ENCODE measurements at regions not wholly inside any gene's neighbourhood (a gene's known extent, or its start where the extent isn't known, plus 50 kb on each side); places are given as distances from the start of the nearest gene placed in this dataset.

DNA sequence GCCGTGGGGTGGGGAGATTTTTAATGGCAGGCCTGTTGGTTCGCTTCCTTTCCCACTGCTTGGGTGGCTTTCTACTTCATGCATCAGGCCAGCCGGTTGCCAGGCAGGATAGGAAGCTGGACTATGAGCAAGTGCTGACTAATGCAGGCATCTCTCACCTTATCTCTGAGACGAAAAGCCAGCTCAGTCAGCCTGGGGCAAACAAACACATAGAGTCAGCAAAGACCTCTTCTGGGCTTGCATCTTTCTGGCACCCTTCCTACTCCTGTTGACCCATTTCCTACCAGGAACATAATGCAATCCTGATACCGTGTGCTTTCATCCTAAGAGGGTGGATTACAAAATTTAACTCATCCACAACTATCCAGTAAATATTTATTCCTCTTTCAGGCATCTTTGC lies 416.6 kb upstream of the MEX3C start:
- peaks cover 1% of the 10 kb centered on the region for H3K27me3 Mint-ChIP-seq (ENCODE audit: unreplicated experiment)
- no peak overlapping the region for H3K27ac Mint-ChIP-seq (ENCODE audit: unreplicated experiment)
- no peak overlapping the region for H3K4me3 Mint-ChIP-seq (ENCODE audit: unreplicated experiment)
- DNase-seq (ENCODE audit: low spot score): no peak
- no peaks in the 10 kb centered on the region for H3K36me3 Mint-ChIP-seq (ENCODE audit: low read depth, unreplicated experiment)
- TF ChIP-seq, protein P1, sequence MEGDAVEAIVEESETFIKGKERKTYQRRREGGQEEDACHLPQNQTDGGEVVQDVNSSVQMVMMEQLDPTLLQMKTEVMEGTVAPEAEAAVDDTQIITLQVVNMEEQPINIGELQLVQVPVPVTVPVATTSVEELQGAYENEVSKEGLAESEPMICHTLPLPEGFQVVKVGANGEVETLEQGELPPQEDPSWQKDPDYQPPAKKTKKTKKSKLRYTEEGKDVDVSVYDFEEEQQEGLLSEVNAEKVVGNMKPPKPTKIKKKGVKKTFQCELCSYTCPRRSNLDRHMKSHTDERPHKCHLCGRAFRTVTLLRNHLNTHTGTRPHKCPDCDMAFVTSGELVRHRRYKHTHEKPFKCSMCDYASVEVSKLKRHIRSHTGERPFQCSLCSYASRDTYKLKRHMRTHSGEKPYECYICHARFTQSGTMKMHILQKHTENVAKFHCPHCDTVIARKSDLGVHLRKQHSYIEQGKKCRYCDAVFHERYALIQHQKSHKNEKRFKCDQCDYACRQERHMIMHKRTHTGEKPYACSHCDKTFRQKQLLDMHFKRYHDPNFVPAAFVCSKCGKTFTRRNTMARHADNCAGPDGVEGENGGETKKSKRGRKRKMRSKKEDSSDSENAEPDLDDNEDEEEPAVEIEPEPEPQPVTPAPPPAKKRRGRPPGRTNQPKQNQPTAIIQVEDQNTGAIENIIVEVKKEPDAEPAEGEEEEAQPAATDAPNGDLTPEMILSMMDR (IDR thresholded peaks at IDR 0.05; ENCODE audit: unreplicated experiment): no peak
- H3K9me3 Mint-ChIP-seq (ENCODE audit: unreplicated experiment): no peaks in the 10 kb centered on the region
- no peaks in the 10 kb centered on the region for H3K4me1 Mint-ChIP-seq (ENCODE audit: unreplicated experiment)

DNA sequence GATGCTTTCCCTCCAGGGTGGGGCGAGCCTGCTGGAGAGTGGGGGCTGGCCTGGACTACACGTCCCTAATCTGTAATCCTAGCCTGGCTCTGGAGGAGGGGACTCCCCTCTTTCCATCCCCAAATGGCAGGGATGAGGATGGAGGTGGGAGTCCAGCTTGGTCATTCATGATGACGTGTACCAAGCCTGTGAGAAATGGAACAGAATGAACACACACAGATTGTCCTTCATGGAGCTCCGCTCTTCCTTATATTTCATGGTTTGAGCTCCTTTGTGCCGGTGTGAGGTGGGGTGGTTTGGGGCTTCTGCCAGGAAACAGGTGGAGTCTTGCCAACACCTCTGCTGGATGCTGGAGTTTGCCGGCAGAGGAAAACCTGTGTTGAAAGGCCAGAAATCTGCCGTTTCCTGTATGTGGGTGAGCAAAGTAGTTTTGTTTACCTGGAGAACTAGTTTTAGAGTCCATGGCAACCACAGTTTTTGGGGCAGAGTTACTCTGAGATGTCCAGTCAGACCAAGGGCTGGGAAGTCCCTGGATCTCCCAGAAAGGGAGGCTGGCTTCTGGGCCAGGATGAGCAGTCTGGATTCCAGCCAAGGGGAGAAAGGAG lies 417.6 kb upstream of the MEX3C start:
- Mint-ChIP-seq H3K27me3 (ENCODE audit: unreplicated experiment) (peaks cover 5% of the 10 kb centered on the region), H3K36me3 (ENCODE audit: low read depth, unreplicated experiment) (no peaks in the 10 kb centered on the region), H3K4me1 (ENCODE audit: unreplicated experiment) (no peaks in the 10 kb centered on the region), H3K9me3 (ENCODE audit: unreplicated experiment) (no peaks in the 10 kb centered on the region), H3K27ac (ENCODE audit: unreplicated experiment) (no peak overlapping the region), H3K4me3 (ENCODE audit: unreplicated experiment) (no peak overlapping the region)
- DNase-seq (ENCODE audit: low spot score): no peak
- TF ChIP-seq, protein P1 (IDR thresholded peaks at IDR 0.05; ENCODE audit: unreplicated experiment): no peak

DNA sequence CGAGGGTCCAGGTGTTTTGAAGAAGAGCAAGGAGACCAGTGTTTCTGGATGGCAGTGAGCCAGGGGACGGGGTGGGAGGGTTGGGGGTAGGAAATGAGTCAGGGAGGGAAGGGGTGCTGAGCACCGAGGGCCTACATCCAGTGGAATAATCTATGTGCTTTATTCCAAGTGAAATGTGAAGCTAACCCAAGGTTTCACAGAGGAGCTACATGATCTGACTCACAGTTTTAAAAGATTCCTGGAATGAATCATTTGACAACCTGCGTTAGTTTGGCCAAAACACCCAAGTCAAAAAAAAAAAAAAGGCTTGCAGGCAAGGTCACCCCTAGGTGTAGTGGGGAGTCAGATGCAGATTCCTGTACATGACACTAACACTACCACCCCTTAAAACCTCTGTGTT lies 419.7 kb upstream of the MEX3C start:
- H3K9me3 Mint-ChIP-seq (ENCODE audit: unreplicated experiment): no peaks in the 10 kb centered on the region
- peaks cover 7% of the 10 kb centered on the region for H3K4me1 Mint-ChIP-seq (ENCODE audit: unreplicated experiment)
- TF ChIP-seq, protein P1 (IDR thresholded peaks at IDR 0.05; ENCODE audit: unreplicated experiment): no peak
- H3K27me3 Mint-ChIP-seq (ENCODE audit: unreplicated experiment): peaks cover 5% of the 10 kb centered on the region
- H3K4me3 Mint-ChIP-seq (ENCODE audit: unreplicated experiment): no peak overlapping the region
- no peak for DNase-seq (ENCODE audit: low spot score)
- H3K27ac Mint-ChIP-seq (ENCODE audit: unreplicated experiment): no peak overlapping the region
- no peaks in the 10 kb centered on the region for H3K36me3 Mint-ChIP-seq (ENCODE audit: low read depth, unreplicated experiment)

DNA sequence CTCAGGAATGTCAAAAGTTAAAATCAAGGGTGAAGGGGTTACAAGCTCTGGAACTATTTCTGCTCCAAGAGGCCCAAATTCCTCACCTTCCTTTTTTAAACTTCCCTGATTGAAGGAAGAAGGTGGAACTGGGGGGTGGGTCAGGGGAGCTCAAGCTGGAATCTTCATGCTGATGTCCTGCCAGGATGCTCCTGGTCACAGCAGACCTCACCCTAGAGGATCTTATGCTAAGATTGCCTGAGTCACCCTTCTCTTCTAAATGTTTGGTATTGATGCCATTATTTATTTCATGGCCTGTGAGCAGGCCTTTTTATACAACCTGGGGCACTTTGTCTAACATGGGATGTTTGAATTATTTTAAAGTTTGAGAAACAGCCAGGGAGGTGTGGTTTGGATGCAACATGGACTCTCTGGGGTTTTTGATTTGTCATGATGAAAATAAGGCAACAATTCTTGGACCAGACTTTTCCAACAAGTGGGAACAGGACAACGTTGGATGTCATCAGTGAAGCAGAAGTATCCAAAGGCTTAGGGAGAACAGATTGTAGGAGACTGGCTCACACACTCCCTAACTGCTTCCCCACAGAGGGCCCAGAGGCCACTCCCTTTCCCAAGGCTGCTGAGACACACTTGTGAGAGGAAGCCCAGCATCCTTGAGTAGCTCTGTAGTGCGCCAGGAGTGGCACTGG lies 420.2 kb upstream of the MEX3C start:
- H3K9me3 Mint-ChIP-seq (ENCODE audit: unreplicated experiment): no peaks in the 10 kb centered on the region
- no peaks in the 10 kb centered on the region for H3K36me3 Mint-ChIP-seq (ENCODE audit: low read depth, unreplicated experiment)
- TF ChIP-seq, protein P1 (IDR thresholded peaks at IDR 0.05; ENCODE audit: unreplicated experiment): no peak
- peaks cover 5% of the 10 kb centered on the region for H3K27me3 Mint-ChIP-seq (ENCODE audit: unreplicated experiment)
- no peak for DNase-seq (ENCODE audit: low spot score)
- no peak overlapping the region for H3K27ac Mint-ChIP-seq (ENCODE audit: unreplicated experiment)
- no peak overlapping the region for H3K4me3 Mint-ChIP-seq (ENCODE audit: unreplicated experiment)
- peaks cover 7% of the 10 kb centered on the region for H3K4me1 Mint-ChIP-seq (ENCODE audit: unreplicated experiment)

DNA sequence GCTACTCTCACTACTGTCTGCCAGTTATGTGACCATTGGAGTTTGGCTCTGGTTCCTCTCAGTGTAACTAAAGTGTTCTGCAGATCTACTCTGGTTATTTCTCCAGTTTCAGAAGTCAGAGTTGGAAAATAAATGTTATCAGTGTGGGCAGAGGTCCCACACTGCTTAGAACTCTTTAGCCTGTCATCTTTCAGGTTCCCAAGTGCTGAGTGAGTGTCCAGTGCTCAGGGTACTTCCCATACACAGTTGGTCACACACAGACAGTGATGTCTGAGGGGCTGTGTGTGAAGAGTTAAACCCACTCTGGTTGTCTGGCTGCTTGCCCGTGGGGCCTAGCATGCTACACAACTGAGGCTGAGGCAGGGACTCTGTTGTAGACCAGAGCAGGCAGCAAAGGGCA lies 421.8 kb upstream of the MEX3C start:
- Mint-ChIP-seq H3K4me3 (ENCODE audit: unreplicated experiment) (no peak overlapping the region), H3K9me3 (ENCODE audit: unreplicated experiment) (no peaks in the 10 kb centered on the region), H3K36me3 (ENCODE audit: low read depth, unreplicated experiment) (no peaks in the 10 kb centered on the region), H3K27ac (ENCODE audit: unreplicated experiment) (no peak overlapping the region), H3K4me1 (ENCODE audit: unreplicated experiment) (peaks cover 13% of the 10 kb centered on the region), H3K27me3 (ENCODE audit: unreplicated experiment) (peaks cover 5% of the 10 kb centered on the region)
- TF ChIP-seq, protein P1 (IDR thresholded peaks at IDR 0.05; ENCODE audit: unreplicated experiment): no peak
- no peak for DNase-seq (ENCODE audit: low spot score)

All from endothelial cell (in vitro differentiated cells).